Heart left ventricle (tissue), 16 donors: ENCODE measurements at regions not wholly inside any gene's neighbourhood (a gene's known extent, or its start where the extent isn't known, plus 50 kb on each side); places are given as distances from the start of the nearest gene placed in this dataset.

Experiments used
- ATAC-seq, 4 donors: fragments of 200-7000 bp; cut with Tn5 transposase; one replicate each; pipeline ENCODE4 v1.9.1; 2020 to 2022; ENCODE audit warnings: moderate library complexity in 4 of 4, mild to moderate bottlenecking in 3 of 4, moderate number of reproducible peaks in 1 of 4
- DNase-seq, 5 donors: peaks; one replicate each; pipeline ENCODE4 v3.0.0-alpha.2; 2020
- H3K27ac ChIP-seq, 12 donors: fragments of 200-600 bp; sonication (generic) in 4 of 12; one replicate each; pipeline versions ENCODE4 v1.5.0 to v1.8.0; 2016 to 2022; ENCODE audit warnings: mild to moderate bottlenecking in 2 of 12
- H3K27me3 ChIP-seq, 9 donors: fragments of 200-600 bp; sonication (generic) in 2 of 9; one replicate each; pipeline versions ENCODE4 v1.5.1 to v1.8.0; 2016 to 2022; ENCODE audit warnings: mild to moderate bottlenecking in 3 of 9
- H3K36me3 ChIP-seq, 9 donors: fragments of 200-600 bp; sonication (generic) in 2 of 9; one replicate each; pipeline versions ENCODE4 v1.5.0 to v1.8.0; 2018 to 2022; ENCODE audit warnings: mild to moderate bottlenecking in 2 of 9
- H3K4me1 ChIP-seq, 12 donors: fragments of 200-600 bp; sonication (generic) in 4 of 12; one replicate each; pipeline versions ENCODE4 v1.5.0 to v1.8.0; 2016 to 2022; ENCODE audit warnings: mild to moderate bottlenecking in 3 of 12
- H3K4me3 ChIP-seq, 12 donors: fragments of 200-600 bp; sonication (generic) in 4 of 12; one replicate each; pipeline versions ENCODE4 v1.5.0 to v1.8.0; 2017 to 2022; ENCODE audit warnings: mild to moderate bottlenecking in 9 of 12, moderate library complexity in 4 of 12
- H3K9me3 ChIP-seq, 12 donors: fragments of 200-600 bp; sonication (generic) in 4 of 12; one replicate each; pipeline versions ENCODE4 v1.5.0 to v1.8.0; 2016 to 2022; ENCODE audit warnings: mild to moderate bottlenecking in 1 of 12
- POLR2A ChIP-seq, 2 donors: fragments of 450-650 bp; IDR thresholded peaks; one replicate each; pipeline ENCODE4 v1.6.1; 2017; ENCODE audit warnings: antibody characterized with exemption in 2 of 2, mild to moderate bottlenecking in 2 of 2, moderate library complexity in 2 of 2
- WGBS, 4 donors: extraction: QIAGEN DNeasy Blood & Tissue Kit in 2 of 4; methylation state at CpG; one replicate each; pipeline versions ENCODE4 v1.1.5 to v1.1.7; 2013 to 2018; 5-methylcytosine and 5-hydroxymethylcytosine counted together
- intact Hi-C, 10 donors: fragments of 100-400 bp; cut with DNase I; formaldehyde crosslinking; loops; one replicate each; pipeline versions ENCODE4 v1.11.1 to v1.14.2; 2022
- TF ChIP-seq, protein P1 (sequence below), 12 donors: fragments of 200-600 bp; sonication (generic) in 4 of 12; IDR thresholded peaks; one replicate each; pipeline versions ENCODE4 v1.5.0 to v1.8.0; 2018 to 2022; ENCODE audit warnings: antibody characterized with exemption in 12 of 12, mild to moderate bottlenecking in 5 of 12
- donor health status: ischemic (EF 13 %, LVEDD 7.1; RV severe dilation, severe dysfunction).
- donor health status: healthy with polysubstance abuse.
- donor health status: DM: no; HTN: yes; CAD: no.
- donor health status: DM: no; HTN: no; CAD: no.
- donor health status: ischemic (EF 25% LVEDD 6.9; RV normal size, moderate dysfunction).
- donor health status: ischemic (EF 25% LVEDD 5.7; RV mildly dilated, moderate dysfunction).
- donor health status: healthy.
- donor health status: DM: yes; HTN: yes; CAD: no.
- donor health status: ischemic (EF 35%, LVEDD 5.7; RV mildly dilated, moderate dysfunction).
- donor health status: nonischemic (EF 11% LVEDD 7.7; RV severe dilation, severe dysfunction).
- donor health status: DM: yes; HTN: yes; CAD: no.
- donor health status: PGD.
- donor health status: ischemic (EF 29% LVEDD 5.4; RV normal size, mild dysfunction).
- donor health status: nonischemic (EF 23%, LVEDD 6.1; RV moderate dilation, normal function).

GRCh38 chr6:153927867-153928266 lies 111.2 kb upstream of the OPRM1 start:
- TF ChIP-seq POLR2A (IDR thresholded peaks at IDR 0.05): no peak
- TF ChIP-seq, protein P1, sequence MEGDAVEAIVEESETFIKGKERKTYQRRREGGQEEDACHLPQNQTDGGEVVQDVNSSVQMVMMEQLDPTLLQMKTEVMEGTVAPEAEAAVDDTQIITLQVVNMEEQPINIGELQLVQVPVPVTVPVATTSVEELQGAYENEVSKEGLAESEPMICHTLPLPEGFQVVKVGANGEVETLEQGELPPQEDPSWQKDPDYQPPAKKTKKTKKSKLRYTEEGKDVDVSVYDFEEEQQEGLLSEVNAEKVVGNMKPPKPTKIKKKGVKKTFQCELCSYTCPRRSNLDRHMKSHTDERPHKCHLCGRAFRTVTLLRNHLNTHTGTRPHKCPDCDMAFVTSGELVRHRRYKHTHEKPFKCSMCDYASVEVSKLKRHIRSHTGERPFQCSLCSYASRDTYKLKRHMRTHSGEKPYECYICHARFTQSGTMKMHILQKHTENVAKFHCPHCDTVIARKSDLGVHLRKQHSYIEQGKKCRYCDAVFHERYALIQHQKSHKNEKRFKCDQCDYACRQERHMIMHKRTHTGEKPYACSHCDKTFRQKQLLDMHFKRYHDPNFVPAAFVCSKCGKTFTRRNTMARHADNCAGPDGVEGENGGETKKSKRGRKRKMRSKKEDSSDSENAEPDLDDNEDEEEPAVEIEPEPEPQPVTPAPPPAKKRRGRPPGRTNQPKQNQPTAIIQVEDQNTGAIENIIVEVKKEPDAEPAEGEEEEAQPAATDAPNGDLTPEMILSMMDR (IDR thresholded peaks at IDR 0.05): no peak
- H3K9me3 ChIP-seq: peaks cover 0 to 4% (median 0%) of the 10 kb centered on the region in 12 donors
- H3K4me1 ChIP-seq: no peaks in the 10 kb centered on the region
- DNase-seq (no peak), ATAC-seq (no peak)
- no peak overlapping the region for H3K4me3 ChIP-seq
- H3K36me3 ChIP-seq: no peaks in the 10 kb centered on the region
- H3K27me3 ChIP-seq: no peaks in the 10 kb centered on the region
- WGBS, 4 donors: 81 to 92% (median 91%) methylated on average over 1 of the region's 1 CpG
- intact Hi-C loops: no loop called here
- no peak overlapping the region for H3K27ac ChIP-seq

- 73 to 77% (median 75%) methylated on average over 8 of the region's 8 CpGs for whole genome bisulfite sequencing, 4 donors
- ATAC-seq (no peak), DNase-seq (no peak)
- no peak overlapping the region for H3K4me3 ChIP-seq
- TF ChIP-seq, protein P1 (IDR thresholded peaks at IDR 0.05): no peak
- no peak for TF ChIP-seq POLR2A (IDR thresholded peaks at IDR 0.05)
- H3K4me1 ChIP-seq: no peaks in the 10 kb centered on the region
- no peak overlapping the region for H3K27ac ChIP-seq
- peaks cover 0 to 14% (median 0%) of the 10 kb centered on the region in 12 donors for H3K9me3 ChIP-seq
- H3K27me3 ChIP-seq: no peaks in the 10 kb centered on the region
- intact Hi-C loops: no loop called here
- no peaks in the 10 kb centered on the region for H3K36me3 ChIP-seq
Measured at GRCh38 chr6:153898360-153899059, 140.5 kb upstream of the OPRM1 start.

DNA sequence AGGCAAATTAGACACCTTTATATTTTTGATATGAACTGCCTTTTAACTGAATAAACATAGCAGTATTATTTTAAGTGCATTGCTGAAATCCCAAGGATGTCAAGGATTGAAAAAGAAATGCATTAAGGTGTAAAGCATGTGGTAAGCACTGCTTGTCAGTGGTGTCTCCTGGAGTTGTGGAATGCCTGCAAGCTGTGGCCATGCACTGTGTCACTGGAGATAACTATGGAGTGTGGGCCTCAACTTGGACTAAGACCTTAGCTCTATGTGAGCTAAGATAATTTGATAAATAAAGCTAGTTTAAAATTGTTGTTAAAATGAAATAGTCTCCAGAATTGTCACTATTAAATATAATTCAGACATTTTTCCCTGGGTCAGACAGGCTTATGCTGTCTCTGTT lies 156.6 kb upstream of the OPRM1 start:
- H3K36me3 ChIP-seq: no peaks in the 10 kb centered on the region
- intact Hi-C loops: no loop called here
- no peak for TF ChIP-seq POLR2A (IDR thresholded peaks at IDR 0.05)
- TF ChIP-seq, protein P1 (IDR thresholded peaks at IDR 0.05): no peak
- no peak overlapping the region for H3K27ac ChIP-seq
- H3K27me3 ChIP-seq: no peaks in the 10 kb centered on the region
- DNase-seq: no peak
- no peak overlapping the region for H3K4me3 ChIP-seq
- no peaks in the 10 kb centered on the region for H3K4me1 ChIP-seq
- H3K9me3 ChIP-seq: peaks cover 0 to 8% (median 0%) of the 10 kb centered on the region in 12 donors
- no peak for ATAC-seq

GRCh38 chr6:153873541-153873940 lies 165.5 kb upstream of the OPRM1 start:
- peaks cover 0 to 13% (median 0%) of the 10 kb centered on the region in 12 donors for H3K9me3 ChIP-seq
- WGBS, 4 donors: 76 to 86% (median 80%) methylated on average over 3 of the region's 3 CpGs

More at GRCh38 chr6:153873541-153873940, 165.5 kb upstream of the OPRM1 start:
- intact Hi-C loops: no loop called here
- DNase-seq: no peak
- no peaks in the 10 kb centered on the region for H3K4me1 ChIP-seq
- H3K27me3 ChIP-seq: no peaks in the 10 kb centered on the region
- H3K36me3 ChIP-seq: no peaks in the 10 kb centered on the region
- ATAC-seq: no peak
- H3K27ac ChIP-seq: no peak overlapping the region
- TF ChIP-seq, protein P1 (IDR thresholded peaks at IDR 0.05): no peak
- TF ChIP-seq POLR2A (IDR thresholded peaks at IDR 0.05): no peak
- no peak overlapping the region for H3K4me3 ChIP-seq
